Inflammatory macrophage (primary cell): ENCODE measurements at regions not wholly inside any gene's neighbourhood (a gene's known extent, or its start where the extent isn't known, plus 50 kb on each side); places are given as distances from the start of the nearest gene placed in this dataset.
"Not testable (repeated sequence)": the region's sequence is repeated elsewhere in the genome, so short reads cannot be mapped to it uniquely, and the experiment has no call there.

Experiments used
- DNase-seq, 2 donors: peaks; one replicate each; pipeline ENCODE4 v3.0.0-alpha.2; 2020 to 2022

GRCh38 chr15:50857763-50858162 lies 50.7 kb upstream of the AP4E1 start:
- DNase-seq: no peak

- peak; percentile 73 to 89 for DNase-seq
Observed at GRCh38 chr15:50854601-50855490, 53.6 kb upstream of the AP4E1 start.

GRCh38 chr15:50850003-50850402 lies 58.5 kb upstream of the AP4E1 start:
- no peak for DNase-seq

- no peak for DNase-seq
Observed at GRCh38 chr15:50848349-50848748, 60.1 kb upstream of the AP4E1 start.

- DNase-seq: not testable (repeated sequence)
Observed at GRCh38 chr15:50845181-50845580, 63.3 kb upstream of the AP4E1 start.

GRCh38 chr15:50840520-50840919 lies 68.0 kb upstream of the AP4E1 start:
- DNase-seq: no peak

- DNase-seq: no peak
Observed at GRCh38 chr15:50837256-50837770, 71.2 kb upstream of the AP4E1 start.

GRCh38 chr15:50830477-50831354 lies 65.2 kb upstream of the SPPL2A start:
- DNase-seq: no peak

- DNase-seq: peak; percentile 77 to 81
Observed at GRCh38 chr15:50828610-50829206, 63.2 kb upstream of the SPPL2A start.

GRCh38 chr15:50825946-50826345 lies 60.4 kb upstream of the SPPL2A start:
- no peak for DNase-seq

- DNase-seq: no peak
Observed at GRCh38 chr15:50824514-50824913, 59.0 kb upstream of the SPPL2A start.

- no peak for DNase-seq
Observed at GRCh38 chr15:50823281-50823680, 57.8 kb upstream of the SPPL2A start.

GRCh38 chr15:50821476-50821875 lies 56.0 kb upstream of the SPPL2A start:
- no peak for DNase-seq

- DNase-seq: no peak
Observed at GRCh38 chr15:50820808-50821382, 55.4 kb upstream of the SPPL2A start.

- DNase-seq: no peak
Observed at GRCh38 chr15:50819344-50819743, 53.8 kb upstream of the SPPL2A start.

- DNase-seq: no peak
Observed at GRCh38 chr15:50815958-50816590, 50.6 kb upstream of the SPPL2A start.
